MM.1S (cell line): ENCODE measurements at regions not wholly inside any gene's neighbourhood (a gene's known extent, or its start where the extent isn't known, plus 50 kb on each side); places are given as distances from the start of the nearest gene placed in this dataset.

Experiments used
- DNase-seq: peaks from one replicate; pipeline ENCODE4 v3.0.0-alpha.2; 2015
- H2AFZ ChIP-seq: fragments of 300-600 bp; sonication (generic); 2 replicates; pipeline ENCODE4 v1.6.0; 2016; ENCODE audit warnings: antibody characterized with exemption, low read length
- H3F3A ChIP-seq: fragments of 300-600 bp; sonication (generic); 2 replicates; pipeline ENCODE4 v1.6.1; 2016; ENCODE audit warnings: mild to moderate bottlenecking, antibody characterized with exemption, low read length, moderate library complexity, mixed read lengths; ENCODE audit not compliant: insufficient read depth
- H3K27ac ChIP-seq: fragments of 300-600 bp; sonication (generic); 2 replicates; pipeline ENCODE4 v1.5.1; 2016; ENCODE audit warnings: mild to moderate bottlenecking, low read length
- H3K27me3 ChIP-seq: fragments of 300-600 bp; sonication (generic); replicated peaks from 2 replicates; pipeline ENCODE4 v1.6.0; 2016; ENCODE audit warnings: low read length; ENCODE audit not compliant: insufficient read depth
- H3K36me3 ChIP-seq: fragments of 300-600 bp; sonication (generic); replicated peaks from 2 replicates; pipeline ENCODE4 v1.6.1; 2016; ENCODE audit warnings: mild to moderate bottlenecking, low read length, mixed read lengths; ENCODE audit not compliant: insufficient read depth
- H3K4me1 ChIP-seq: fragments of 300-600 bp; sonication (generic); 2 replicates; pipeline ENCODE4 v1.6.1; 2016; ENCODE audit warnings: low read length, mixed read lengths
- H3K4me2 ChIP-seq: fragments of 300-600 bp; sonication (generic); 2 replicates; pipeline ENCODE4 v1.6.0; 2016; ENCODE audit warnings: low read depth, low read length
- H3K4me3 ChIP-seq: fragments of 300-600 bp; sonication (generic); 2 replicates; pipeline ENCODE4 v1.5.1; 2016; ENCODE audit warnings: low read length, mixed read lengths
- H3K79me2 ChIP-seq: fragments of 300-600 bp; sonication (generic); 2 replicates; pipeline ENCODE4 v1.6.1; 2016; ENCODE audit warnings: mixed run types, low read length, mixed read lengths
- H3K9ac ChIP-seq: fragments of 300-600 bp; sonication (generic); 2 replicates; pipeline ENCODE4 v1.6.1; 2016; ENCODE audit warnings: low read length, mixed read lengths
- H3K9me2 ChIP-seq: fragments of 300-600 bp; sonication (generic); replicated peaks from 2 replicates; pipeline ENCODE4 v1.6.1; 2016; ENCODE audit warnings: mild to moderate bottlenecking, low read length, mixed read lengths; ENCODE audit not compliant: insufficient read depth
- H3K9me3 ChIP-seq: fragments of 300-600 bp; sonication (generic); replicated peaks from 2 replicates; pipeline ENCODE4 v1.6.1; 2016; ENCODE audit warnings: mild to moderate bottlenecking, low read length, mixed read lengths; ENCODE audit not compliant: insufficient read depth
- H4K20me1 ChIP-seq: fragments of 300-600 bp; sonication (generic); 2 replicates; pipeline ENCODE4 v1.6.1; 2016; ENCODE audit warnings: mild to moderate bottlenecking, low read length, moderate library complexity, mixed read lengths; ENCODE audit not compliant: insufficient read depth
- EZH2 ChIP-seq: fragments of 300-600 bp; sonication (generic); optimal IDR thresholded peaks from 2 replicates; pipeline ENCODE3; 2017; ENCODE audit warnings: low read depth, mild to moderate bottlenecking, antibody characterized with exemption, low read length, mixed read lengths
- EZH2phosphoT487 ChIP-seq: fragments of 300-600 bp; sonication (generic); IDR thresholded peaks from 2 replicates; pipeline ENCODE4 v1.6.1; 2018; ENCODE audit warnings: antibody characterized with exemption, low read length
- TF ChIP-seq, protein P1 (sequence below): fragments of 300-600 bp; sonication (generic); IDR thresholded peaks from 2 replicates; pipeline ENCODE4 v1.5.1; 2016; ENCODE audit warnings: antibody characterized with exemption, low read length, mixed read lengths

DNA sequence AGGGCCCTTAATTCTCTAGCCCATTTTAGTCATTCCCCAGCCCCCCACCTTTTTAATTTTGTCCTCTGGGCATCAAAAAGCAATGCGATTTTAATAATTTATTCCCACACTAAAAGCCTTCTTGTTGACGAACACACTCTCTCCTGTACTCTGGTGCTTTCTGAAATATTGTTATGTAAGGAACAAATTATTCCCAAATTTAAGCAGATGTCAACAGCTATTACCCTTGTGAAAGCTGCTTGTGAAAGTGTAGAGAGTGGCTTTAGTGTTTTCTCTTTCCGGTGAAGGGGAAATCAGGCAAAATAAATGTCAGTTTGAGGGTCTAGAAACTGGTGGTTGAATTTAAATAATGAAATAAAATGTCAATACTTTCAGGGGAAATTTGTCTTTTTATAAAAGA, 221.2 kb upstream of the CNKSR2 start:
- no peak for TF ChIP-seq EZH2
- TF ChIP-seq, protein P1, sequence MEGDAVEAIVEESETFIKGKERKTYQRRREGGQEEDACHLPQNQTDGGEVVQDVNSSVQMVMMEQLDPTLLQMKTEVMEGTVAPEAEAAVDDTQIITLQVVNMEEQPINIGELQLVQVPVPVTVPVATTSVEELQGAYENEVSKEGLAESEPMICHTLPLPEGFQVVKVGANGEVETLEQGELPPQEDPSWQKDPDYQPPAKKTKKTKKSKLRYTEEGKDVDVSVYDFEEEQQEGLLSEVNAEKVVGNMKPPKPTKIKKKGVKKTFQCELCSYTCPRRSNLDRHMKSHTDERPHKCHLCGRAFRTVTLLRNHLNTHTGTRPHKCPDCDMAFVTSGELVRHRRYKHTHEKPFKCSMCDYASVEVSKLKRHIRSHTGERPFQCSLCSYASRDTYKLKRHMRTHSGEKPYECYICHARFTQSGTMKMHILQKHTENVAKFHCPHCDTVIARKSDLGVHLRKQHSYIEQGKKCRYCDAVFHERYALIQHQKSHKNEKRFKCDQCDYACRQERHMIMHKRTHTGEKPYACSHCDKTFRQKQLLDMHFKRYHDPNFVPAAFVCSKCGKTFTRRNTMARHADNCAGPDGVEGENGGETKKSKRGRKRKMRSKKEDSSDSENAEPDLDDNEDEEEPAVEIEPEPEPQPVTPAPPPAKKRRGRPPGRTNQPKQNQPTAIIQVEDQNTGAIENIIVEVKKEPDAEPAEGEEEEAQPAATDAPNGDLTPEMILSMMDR = no peak
- TF ChIP-seq EZH2phosphoT487 = no peak
- Histone ChIP-seq H3K4me3 (no peak overlapping the region), H3K4me2 (no peak overlapping the region), H3F3A (no peaks in the 10 kb centered on the region), H3K9ac (no peak overlapping the region), H3K79me2 (no peaks in the 10 kb centered on the region), H3K4me1 (no peaks in the 10 kb centered on the region), H3K9me2 (no peaks in the 10 kb centered on the region), H2AFZ (no peak overlapping the region), H3K9me3 (no peaks in the 10 kb centered on the region), H3K27ac (no peak overlapping the region), H3K27me3 (no peaks in the 10 kb centered on the region), H4K20me1 (no peaks in the 10 kb centered on the region), H3K36me3 (no peaks in the 10 kb centered on the region)
- no peak for DNase-seq

DNA sequence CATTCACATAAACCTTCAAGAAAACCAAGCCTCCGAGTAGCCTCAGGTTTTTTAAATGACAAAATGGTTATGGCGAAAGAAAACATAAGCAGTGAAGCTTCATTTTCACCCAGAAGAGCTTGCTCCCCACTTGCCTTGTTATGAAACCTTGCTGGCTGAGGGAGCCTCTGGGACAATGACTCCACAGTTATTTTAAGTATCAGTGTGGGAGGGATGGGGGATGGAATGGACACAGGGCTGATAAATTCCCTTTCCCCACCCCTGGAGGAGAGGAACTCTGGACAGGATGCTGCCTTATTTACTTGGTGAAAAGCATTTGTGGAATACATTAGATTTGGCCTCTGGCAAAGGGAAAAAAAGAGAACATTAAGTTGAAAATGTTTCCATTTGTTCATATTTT, 220.7 kb upstream of the CNKSR2 start:
- DNase-seq = no peak
- Histone ChIP-seq H3K36me3 (no peaks in the 10 kb centered on the region), H3K4me2 (no peak overlapping the region)

DNA sequence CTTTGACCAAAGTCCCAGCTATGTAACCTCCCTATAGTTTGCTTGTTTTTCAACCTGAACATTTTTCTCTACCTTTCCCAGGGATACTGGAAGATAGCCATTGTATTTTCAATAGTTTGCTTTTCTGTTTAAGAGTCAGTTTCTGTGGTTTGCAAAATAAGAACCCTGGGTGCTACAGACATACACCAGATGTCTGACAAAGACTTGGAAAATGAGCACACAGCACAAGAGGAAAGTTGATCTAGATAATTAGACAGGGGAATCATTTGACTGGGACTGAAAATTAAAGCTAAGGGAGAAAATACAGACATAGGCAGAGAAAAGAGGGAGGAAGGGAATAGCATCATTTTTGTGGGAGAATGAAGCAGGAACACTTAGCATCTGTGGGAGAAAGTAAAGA, 218.3 kb upstream of the CNKSR2 start:
- no peak overlapping the region for H2AFZ ChIP-seq

More for the DNA sequence above, 220.7 kb upstream of the CNKSR2 start:
- H3K4me1 ChIP-seq = no peaks in the 10 kb centered on the region
- H3K9me2 ChIP-seq = no peaks in the 10 kb centered on the region
- H3K9me3 ChIP-seq = no peaks in the 10 kb centered on the region
- H3K27me3 ChIP-seq = no peaks in the 10 kb centered on the region
- H3K27ac ChIP-seq = no peak overlapping the region
- H3F3A ChIP-seq = no peaks in the 10 kb centered on the region
- no peak overlapping the region for H3K4me3 ChIP-seq
- H3K79me2 ChIP-seq = no peaks in the 10 kb centered on the region
- TF ChIP-seq, protein P1 = no peak
- TF ChIP-seq EZH2 = no peak
- H4K20me1 ChIP-seq = no peaks in the 10 kb centered on the region
- no peak overlapping the region for H2AFZ ChIP-seq
- H3K9ac ChIP-seq = no peak overlapping the region

More for the DNA sequence above, 218.3 kb upstream of the CNKSR2 start:
- Histone ChIP-seq H3K4me1 (no peaks in the 10 kb centered on the region), H3K9me3 (no peaks in the 10 kb centered on the region), H3K4me3 (no peak overlapping the region), H3K27me3 (no peaks in the 10 kb centered on the region), H3K9ac (no peak overlapping the region), H4K20me1 (no peaks in the 10 kb centered on the region), H3K27ac (no peak overlapping the region), H3K4me2 (no peak overlapping the region), H3K79me2 (no peaks in the 10 kb centered on the region), H3F3A (no peaks in the 10 kb centered on the region), H3K9me2 (no peaks in the 10 kb centered on the region), H3K36me3 (no peaks in the 10 kb centered on the region)
- DNase-seq = no peak
- TF ChIP-seq EZH2phosphoT487 = no peak
- TF ChIP-seq EZH2 = no peak
- TF ChIP-seq, protein P1 = no peak
